G401.6 (cell line): ENCODE measurements at regions not wholly inside any gene's neighbourhood (a gene's known extent, or its start where the extent isn't known, plus 50 kb on each side); places are given as distances from the start of the nearest gene placed in this dataset.

Source experiments
- FAIRE-seq: peaks from 2 replicates; lab custom pipeline; 2012; peaks lifted over from hg19 to GRCh38; lab: Jason Lieb, UNC

DNA sequence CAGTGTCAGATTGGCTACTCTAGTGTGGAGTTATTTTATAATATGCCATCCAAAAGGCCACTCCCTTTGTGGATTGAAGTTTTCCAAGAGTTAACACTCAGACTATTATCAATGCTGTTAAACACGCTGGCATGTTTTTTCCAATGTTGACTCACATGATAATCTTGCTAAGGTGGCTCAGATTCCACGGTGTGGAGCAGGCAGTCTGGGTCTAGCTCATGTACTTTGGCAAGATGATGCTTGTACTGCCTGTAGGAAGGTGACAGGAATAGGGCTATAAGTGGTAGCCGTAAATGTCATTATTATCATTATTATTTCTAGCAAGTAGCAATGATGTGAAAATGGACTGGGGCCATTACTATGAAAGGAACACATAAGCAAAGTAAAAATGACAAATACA, 79.4 kb upstream of the TBX20 start:
- FAIRE-seq: no peak

DNA sequence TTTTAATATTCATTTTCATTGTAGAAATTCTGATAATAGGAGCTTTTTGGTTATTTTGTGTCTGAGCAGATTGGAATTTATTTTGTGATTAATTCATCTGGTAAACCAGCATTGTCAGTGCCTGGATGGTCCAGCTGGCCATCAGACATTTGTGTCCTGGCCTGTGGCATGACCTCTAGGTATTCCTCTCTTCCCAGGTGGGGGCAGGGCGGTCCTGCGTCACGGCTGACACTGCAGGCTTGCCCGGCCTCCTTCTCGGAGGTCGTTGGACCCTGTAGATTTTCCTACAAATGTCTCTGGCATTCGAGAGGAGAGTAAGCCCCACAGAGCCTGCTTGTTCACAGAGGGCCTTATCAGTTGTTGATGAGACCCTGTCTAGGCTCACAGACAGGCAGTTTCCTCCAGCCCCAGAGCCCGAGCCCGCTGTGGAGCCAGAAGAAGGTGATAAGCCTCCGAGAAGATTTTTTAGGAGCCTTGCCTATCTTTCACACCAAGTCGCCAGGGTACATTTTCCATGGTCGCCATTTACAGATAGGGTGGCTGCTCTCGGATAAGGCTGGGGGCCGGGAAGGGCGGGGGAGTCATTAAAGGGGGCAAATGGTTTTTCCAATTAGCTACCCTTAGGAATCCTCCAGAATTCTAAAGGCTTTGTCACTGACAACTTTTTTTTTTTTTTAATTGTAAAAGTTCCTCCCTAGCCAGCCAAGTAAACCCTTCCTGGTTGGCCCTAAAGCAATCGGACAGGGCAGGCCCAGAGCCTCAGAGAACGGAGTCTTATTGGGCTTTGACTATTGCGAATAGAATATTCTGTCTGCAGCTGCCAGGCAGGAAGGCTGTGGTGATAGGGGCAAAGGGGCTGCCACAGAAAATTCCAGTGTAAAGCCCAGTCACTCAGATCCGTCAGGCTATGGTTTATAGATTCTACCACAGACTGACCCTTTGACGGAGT, 78.1 kb upstream of the TBX20 start:
- no peak for FAIRE-seq

DNA sequence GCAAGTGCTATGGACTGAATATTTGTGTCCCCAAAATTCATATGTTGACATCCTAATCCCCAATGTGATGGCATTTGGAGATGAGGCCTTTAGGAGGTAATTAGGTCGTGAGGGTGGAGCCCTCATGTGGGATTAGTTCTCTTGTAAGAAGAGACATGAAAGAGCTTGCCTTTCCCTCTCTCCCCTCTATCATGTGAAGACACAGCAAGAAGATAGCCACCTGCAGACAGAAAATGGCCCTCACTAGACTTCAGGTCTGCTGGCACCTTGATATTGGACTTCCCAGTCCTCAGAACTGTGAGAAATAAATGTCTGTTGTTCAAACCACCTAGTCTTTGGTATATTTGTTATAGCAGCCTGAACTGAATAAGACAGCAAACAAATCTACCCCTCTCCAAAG, 75.1 kb upstream of the TBX20 start:
- no peak for FAIRE-seq

GRCh38 chr7:35319606-35320005, 65.7 kb upstream of the TBX20 start:
- FAIRE-seq: no peak

GRCh38 chr7:35316549-35316948, 62.6 kb upstream of the TBX20 start:
- FAIRE-seq: no peak

DNA sequence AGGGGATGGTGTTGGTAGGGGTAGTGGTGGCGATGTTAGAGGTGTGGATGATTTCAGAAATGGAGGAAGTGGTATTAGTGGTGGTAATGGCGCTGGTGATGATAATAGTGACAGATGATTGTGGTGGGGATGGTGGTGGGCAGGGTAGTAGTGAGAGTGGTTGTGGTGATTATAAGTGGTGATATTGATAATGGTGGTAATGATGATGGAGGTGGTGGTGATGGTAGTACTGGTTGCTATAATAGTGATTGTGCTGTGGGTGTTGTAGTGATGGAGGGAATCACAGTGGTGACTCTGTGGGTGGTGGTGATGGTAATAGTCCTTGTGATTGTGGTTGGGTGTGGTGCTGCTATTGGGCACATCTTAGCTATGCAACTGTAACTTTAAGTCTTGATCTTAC, 61.6 kb upstream of the TBX20 start:
- no peak for FAIRE-seq

- no peak for FAIRE-seq
These were observed 60.5 kb upstream of the TBX20 start for GRCh38 chr7:35314354-35314753.

DNA sequence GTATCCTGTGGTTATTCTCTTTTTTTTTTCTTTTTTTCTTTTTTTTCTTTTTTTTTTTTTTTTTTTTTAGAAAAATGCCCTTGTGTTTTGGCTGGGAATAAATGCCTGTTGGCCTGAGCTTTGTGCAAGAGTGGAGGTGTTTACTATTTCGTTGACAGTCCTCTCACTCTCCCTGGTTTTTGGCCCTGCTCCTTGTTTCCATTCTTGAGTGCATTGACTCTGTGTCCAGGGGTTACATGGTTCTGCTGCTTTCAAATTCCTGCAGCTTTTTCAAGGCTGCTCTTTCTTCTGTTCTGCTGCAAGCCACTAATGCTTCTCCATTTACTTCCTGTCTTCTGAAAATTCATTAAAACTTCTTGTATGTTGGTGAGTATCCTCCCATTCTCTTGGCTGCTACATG, 59.7 kb upstream of the TBX20 start:
- FAIRE-seq: no peak
